ENCODE measurements at regions not wholly inside any gene's neighbourhood (a gene's known extent, or its start where the extent isn't known, plus 50 kb on each side); places are given as distances from the start of the nearest gene placed in this dataset.

- TF ChIP-seq PKNOX1 (IDR thresholded peaks at IDR 0.05) = no peak
- no peak for TF ChIP-seq L3MBTL2 (conservative IDR thresholded peaks at IDR 0.05)
- no peak for TF ChIP-seq FOXA1 (IDR thresholded peaks at IDR 0.05)
- no peak for TF ChIP-seq SUZ12 (IDR thresholded peaks at IDR 0.05)
Observed at GRCh38 chr2:76498360-76498759, 787.6 kb upstream of the GCFC2 start.
